ENCODE measurements at regions not wholly inside any gene's neighbourhood (a gene's known extent, or its start where the extent isn't known, plus 50 kb on each side); places are given as distances from the start of the nearest gene placed in this dataset.

DNA sequence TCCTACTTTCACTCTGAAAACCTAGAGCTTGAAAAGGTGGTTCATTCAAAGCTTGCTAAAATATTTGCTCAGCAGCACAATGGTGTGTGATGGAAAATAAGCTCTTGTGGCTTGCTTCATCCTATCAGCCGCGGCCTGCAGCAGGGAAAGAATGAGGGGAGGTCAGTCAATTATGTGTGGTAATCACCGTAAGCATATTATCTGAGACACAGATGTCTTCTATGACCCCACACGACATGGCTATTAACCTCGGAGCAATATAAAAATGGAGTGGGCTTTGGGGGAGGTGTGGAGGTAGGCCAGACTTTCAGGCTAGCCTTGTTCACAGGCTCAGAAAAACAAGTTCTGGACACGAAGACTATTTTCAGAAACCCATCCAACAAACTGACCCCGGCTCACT is 98.4 kb upstream of the SIX3 start:
- Histone ChIP-seq H3K36me3 (replicated peaks) (no peaks in the 10 kb centered on the region), H3K27me3 (replicated peaks) (no peaks in the 10 kb centered on the region), H3K4me3 (ENCODE audit: low read depth, low read length) (no peak overlapping the region), H3K27ac (no peak overlapping the region)
- DNase-seq = no peak
- TF ChIP-seq, protein P1, sequence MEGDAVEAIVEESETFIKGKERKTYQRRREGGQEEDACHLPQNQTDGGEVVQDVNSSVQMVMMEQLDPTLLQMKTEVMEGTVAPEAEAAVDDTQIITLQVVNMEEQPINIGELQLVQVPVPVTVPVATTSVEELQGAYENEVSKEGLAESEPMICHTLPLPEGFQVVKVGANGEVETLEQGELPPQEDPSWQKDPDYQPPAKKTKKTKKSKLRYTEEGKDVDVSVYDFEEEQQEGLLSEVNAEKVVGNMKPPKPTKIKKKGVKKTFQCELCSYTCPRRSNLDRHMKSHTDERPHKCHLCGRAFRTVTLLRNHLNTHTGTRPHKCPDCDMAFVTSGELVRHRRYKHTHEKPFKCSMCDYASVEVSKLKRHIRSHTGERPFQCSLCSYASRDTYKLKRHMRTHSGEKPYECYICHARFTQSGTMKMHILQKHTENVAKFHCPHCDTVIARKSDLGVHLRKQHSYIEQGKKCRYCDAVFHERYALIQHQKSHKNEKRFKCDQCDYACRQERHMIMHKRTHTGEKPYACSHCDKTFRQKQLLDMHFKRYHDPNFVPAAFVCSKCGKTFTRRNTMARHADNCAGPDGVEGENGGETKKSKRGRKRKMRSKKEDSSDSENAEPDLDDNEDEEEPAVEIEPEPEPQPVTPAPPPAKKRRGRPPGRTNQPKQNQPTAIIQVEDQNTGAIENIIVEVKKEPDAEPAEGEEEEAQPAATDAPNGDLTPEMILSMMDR (IDR thresholded peaks at IDR 0.05; ENCODE audit: low read depth, low read length, missing control alignments) = no peak
- in situ Hi-C loops (cut with HindIII; ENCODE audit: low pct_ligation_motif_present, low sequenced_read_pairs) = no loop called here

DNA sequence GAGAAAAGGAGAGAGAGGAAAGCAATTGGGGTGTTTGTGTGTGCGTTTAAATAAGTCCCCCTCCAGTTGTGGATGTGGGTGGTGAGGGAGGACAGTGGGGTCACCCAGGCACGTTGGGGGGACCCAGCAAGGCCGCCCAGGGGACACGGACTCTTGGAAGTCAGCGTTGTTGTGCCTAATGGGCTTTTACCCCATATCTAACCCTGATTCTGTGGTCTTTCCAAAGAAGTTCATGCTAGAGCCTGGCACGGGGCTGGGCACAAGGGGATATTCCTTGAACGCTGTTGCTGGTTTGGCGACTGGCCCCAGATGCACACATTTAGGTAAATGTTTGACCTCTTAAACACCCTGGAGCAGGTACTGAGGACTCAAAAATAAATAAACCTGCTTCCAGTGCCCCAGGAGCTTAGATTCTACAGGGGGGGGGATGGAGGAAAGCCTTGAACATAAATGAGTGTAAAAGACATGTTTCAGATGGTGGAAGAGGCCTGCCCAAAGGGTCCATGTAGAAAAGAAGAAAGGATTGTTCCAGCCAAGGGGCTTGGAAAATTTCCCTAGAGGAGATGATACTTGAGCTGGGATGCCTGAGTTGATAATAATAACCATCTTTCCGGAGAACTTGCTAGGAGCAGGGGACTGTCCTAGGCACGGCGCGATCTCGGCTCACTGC is 97.7 kb upstream of the SIX3 start:
- in situ Hi-C loops (cut with HindIII; ENCODE audit: low pct_ligation_motif_present, low sequenced_read_pairs) = no loop called here
- no peak for DNase-seq

DNA sequence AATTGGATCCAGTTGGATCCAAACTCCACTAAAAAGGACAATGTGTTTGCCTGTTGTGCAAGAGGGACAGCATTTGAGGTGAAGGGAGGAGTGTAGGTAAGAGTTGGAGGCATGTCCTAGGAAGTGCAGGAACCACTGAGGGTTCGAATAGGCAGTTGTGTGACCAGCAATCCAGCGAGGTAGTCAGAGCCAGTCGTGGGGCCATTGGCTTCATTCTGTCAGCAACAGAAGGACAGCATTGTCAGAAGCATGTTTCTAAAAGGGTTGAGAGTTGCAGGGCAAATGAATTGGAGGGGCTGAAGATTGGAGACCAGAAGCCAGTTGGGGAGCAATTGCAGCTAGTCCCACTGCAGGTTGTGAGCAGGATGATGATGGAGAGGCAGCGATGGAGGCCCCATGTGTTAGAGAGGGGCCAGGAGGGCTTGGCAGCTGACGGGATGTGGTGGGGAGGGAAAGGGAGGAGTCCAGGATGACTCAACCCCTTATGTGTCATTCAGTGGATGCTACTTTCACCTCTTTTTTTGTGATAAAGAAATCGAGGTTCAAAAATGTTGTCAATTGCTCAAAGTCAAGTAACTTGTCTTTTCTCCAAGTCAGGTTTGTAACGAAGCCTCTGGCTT is 96.7 kb upstream of the SIX3 start:
- TF ChIP-seq, protein P1 (IDR thresholded peaks at IDR 0.05; ENCODE audit: low read depth, low read length, missing control alignments) = no peak
- Histone ChIP-seq H3K36me3 (replicated peaks) (no peaks in the 10 kb centered on the region), H3K4me3 (ENCODE audit: low read depth, low read length) (no peak overlapping the region), H3K27ac (no peak overlapping the region), H3K27me3 (replicated peaks) (no peaks in the 10 kb centered on the region)
- in situ Hi-C loops (cut with HindIII; ENCODE audit: low pct_ligation_motif_present, low sequenced_read_pairs) = no loop called here
- no peak for DNase-seq

More for the DNA sequence above, 97.7 kb upstream of the SIX3 start:
- TF ChIP-seq, protein P1 (IDR thresholded peaks at IDR 0.05; ENCODE audit: low read depth, low read length, missing control alignments) = no peak
- Histone ChIP-seq H3K27ac (no peak overlapping the region), H3K36me3 (replicated peaks) (no peaks in the 10 kb centered on the region), H3K27me3 (replicated peaks) (no peaks in the 10 kb centered on the region), H3K4me3 (ENCODE audit: low read depth, low read length) (no peak overlapping the region)

DNA sequence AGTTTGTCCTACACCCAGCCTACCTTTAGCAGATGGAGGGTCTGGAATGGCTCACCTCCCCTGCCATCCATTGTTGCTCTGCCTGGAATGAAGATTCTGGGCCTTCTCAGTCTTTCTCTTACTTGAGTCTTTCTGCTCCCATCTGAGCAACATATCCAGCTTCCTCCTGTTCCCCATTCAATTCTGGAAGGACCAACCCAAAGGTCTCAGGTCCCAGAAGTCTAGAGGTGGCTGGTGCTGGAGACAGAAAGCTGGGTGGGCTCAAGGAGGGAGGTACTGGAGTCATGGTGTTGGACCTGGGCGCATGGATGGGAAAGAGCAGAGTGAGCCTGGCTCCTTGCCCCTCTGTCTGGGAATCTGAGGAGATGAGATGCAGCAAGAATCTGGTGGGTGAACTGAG is 93.5 kb upstream of the SIX3 start:
- no peaks in the 10 kb centered on the region for H3K27me3 ChIP-seq (replicated peaks)
- no peak for DNase-seq
- TF ChIP-seq, protein P1 (IDR thresholded peaks at IDR 0.05; ENCODE audit: low read depth, low read length, missing control alignments) = no peak
- in situ Hi-C loops (cut with HindIII; ENCODE audit: low pct_ligation_motif_present, low sequenced_read_pairs) = no loop called here
- H3K4me3 ChIP-seq (ENCODE audit: low read depth, low read length) = no peak overlapping the region
- no peaks in the 10 kb centered on the region for H3K36me3 ChIP-seq (replicated peaks)
- H3K27ac ChIP-seq = no peak overlapping the region

DNA sequence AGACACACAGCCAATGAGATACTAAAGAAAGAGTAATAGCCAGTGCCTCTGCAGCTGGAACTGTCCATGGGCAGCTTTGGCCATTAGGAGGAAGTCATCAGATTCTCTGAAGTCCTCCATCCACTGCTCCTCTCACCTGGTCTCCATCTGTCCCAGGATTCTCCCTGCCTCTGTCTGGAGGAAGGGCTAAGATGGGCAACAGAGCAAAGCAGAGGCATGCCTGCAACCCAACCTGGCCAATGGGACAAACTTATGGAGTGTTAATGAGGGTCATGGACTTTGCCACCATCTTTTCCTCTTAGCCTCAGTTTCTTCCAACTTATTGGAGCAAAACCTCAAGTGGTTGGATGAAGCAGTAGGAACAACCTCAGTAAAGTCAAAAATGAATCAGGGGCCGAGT is 91.5 kb upstream of the SIX3 start:
- DNase-seq = no peak
- Histone ChIP-seq H3K4me3 (ENCODE audit: low read depth, low read length) (no peak overlapping the region), H3K27me3 (replicated peaks) (no peaks in the 10 kb centered on the region), H3K36me3 (replicated peaks) (no peaks in the 10 kb centered on the region), H3K27ac (no peak overlapping the region)
- TF ChIP-seq, protein P1 (IDR thresholded peaks at IDR 0.05; ENCODE audit: low read depth, low read length, missing control alignments) = no peak
- in situ Hi-C loops (cut with HindIII; ENCODE audit: low pct_ligation_motif_present, low sequenced_read_pairs) = no loop called here

Measured in brain microvascular endothelial cell (primary cell).